Hepatic stellate cell (primary cell): ENCODE measurements at regions not wholly inside any gene's neighbourhood (a gene's known extent, or its start where the extent isn't known, plus 50 kb on each side); places are given as distances from the start of the nearest gene placed in this dataset.

Source experiments
- DNase-seq: peaks from one replicate; pipeline ENCODE4 v3.0.0; 2011; ENCODE audit warnings: low spot score

- no peak for DNase-seq
These were observed 111.9 kb upstream of the CALN1 start for GRCh38 chr7:72524037-72524436.

DNA sequence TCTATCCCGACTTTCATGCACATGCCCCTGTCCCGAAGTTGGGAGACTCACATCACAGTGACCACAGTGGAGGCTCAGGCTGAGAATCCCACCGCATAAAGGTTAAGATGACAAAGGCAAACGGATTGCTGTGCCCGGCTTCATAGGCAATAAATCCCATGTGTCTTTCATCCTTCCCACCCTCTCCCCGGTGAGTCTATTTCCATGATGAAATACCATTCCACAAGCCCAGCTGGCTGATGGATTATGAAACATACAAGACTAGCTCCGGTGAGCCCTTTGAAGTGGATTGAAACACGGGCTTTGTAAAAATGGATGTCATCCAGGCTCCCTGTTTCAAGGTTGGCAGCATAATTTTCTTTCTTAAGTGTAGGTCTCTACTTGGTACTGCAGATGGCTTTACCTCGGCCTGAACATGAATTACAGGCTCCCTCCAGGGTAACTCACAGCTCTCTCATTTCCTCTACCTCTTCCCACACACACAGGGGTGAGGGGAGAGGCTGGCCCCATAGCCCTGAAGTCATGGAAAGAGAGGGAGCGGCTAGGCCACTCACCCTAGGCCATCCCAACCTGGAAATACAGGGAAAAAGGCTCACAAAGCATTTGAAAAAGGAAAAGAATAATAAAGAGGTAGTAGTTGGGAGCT is 92.0 kb upstream of the CALN1 start:
- no peak for DNase-seq

DNA sequence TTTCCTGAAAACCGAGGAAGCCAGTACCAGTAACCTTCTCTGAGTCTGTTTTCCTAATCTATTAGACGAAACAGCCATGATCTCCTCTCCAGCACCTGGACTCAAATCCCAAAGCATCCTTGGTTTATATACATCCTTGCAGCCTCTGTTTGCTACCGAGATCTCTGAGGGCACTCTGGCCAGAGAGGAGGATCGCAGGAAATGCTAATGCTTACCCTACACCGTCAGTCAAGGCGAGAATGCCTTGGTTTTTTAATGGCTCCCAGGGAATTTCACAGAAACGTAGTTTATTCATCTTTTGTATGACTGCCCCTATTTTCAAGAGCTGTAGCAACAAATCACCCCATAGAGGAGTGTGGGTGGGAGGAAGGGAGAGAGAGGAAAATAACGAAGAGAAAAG is 91.5 kb upstream of the CALN1 start:
- DNase-seq: no peak

- DNase-seq: no peak
These were observed 82.7 kb upstream of the CALN1 start for GRCh38 chr7:72494807-72495206.

GRCh38 chr7:72493850-72494661 is 81.9 kb upstream of the CALN1 start:
- DNase-seq: peak; percentile 25

GRCh38 chr7:72492461-72493065 is 80.4 kb upstream of the CALN1 start:
- no peak for DNase-seq

GRCh38 chr7:72490301-72490700 is 78.2 kb upstream of the CALN1 start:
- no peak for DNase-seq

DNA sequence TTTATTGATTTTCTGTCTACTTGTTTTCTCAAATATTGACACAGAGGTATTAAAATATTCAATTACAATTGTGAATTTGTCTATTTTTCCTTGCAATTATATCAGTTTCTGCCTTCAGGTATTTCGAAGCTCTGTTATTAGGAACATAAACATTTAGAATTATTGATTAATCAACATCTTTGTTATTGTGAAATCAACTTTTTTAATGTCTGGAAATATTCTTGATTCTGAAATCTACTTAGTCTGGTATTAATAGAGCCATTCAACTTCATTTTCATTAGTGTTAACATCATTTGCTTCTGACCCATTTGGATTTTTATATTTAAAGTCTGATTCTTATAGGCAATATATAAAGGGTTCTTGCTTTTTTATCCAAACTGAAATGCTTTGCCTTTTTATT is 69.8 kb upstream of the CALN1 start:
- DNase-seq: no peak

- no peak for DNase-seq
These were observed 64.6 kb upstream of the CALN1 start for GRCh38 chr7:72476608-72477305.

GRCh38 chr7:72467237-72467636 is 55.1 kb upstream of the CALN1 start:
- no peak for DNase-seq

DNA sequence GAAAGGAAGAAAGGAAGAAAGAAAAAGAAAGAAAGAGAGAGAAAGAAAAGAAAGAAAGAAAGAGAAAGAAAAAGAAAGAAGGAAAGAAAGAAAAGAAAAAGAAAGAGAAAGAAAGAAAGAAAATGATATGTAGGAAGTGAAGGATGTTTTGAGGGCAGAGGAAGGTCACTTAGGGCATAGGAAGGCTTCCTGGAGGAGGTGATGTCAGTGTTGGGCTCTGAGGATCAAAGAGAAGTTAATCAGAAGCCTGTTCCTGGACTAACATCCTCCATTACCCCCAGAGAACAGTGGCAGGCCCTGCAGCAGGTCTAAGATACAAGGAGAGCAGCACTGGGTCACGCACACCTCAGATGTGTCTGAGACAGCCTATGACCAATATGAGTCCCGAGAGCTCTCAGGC is 54.7 kb upstream of the CALN1 start:
- DNase-seq: no peak

GRCh38 chr7:72465521-72465920 is 53.4 kb upstream of the CALN1 start:
- DNase-seq: no peak

GRCh38 chr7:72462311-72462710 is 50.2 kb upstream of the CALN1 start:
- DNase-seq: no peak
